Breast epithelium (tissue), 3 donors: ENCODE measurements at regions not wholly inside any gene's neighbourhood (a gene's known extent, or its start where the extent isn't known, plus 50 kb on each side); places are given as distances from the start of the nearest gene placed in this dataset.

Source experiments
- CTCF ChIP-seq, 3 donors: fragments of 450-650 bp; IDR thresholded peaks; one replicate each; pipeline ENCODE4 v1.5.1; 2016 to 2017; ENCODE audit warnings: antibody characterized with exemption in 3 of 3, mild to moderate bottlenecking in 3 of 3, moderate library complexity in 3 of 3
- POLR2A ChIP-seq: fragments of 450-650 bp; IDR thresholded peaks from one replicate; pipeline ENCODE4 v1.6.1; 2016; ENCODE audit warnings: antibody characterized with exemption, mild to moderate bottlenecking, moderate library complexity

GRCh38 chr10:3399756-3400155 lies 227.2 kb upstream of the PITRM1 start:
- TF ChIP-seq CTCF (IDR thresholded peaks at IDR 0.05), result no peak
- no peak for TF ChIP-seq POLR2A
